Parathyroid adenoma (tissue), 2 donors: ENCODE measurements at regions not wholly inside any gene's neighbourhood (a gene's known extent, or its start where the extent isn't known, plus 50 kb on each side); places are given as distances from the start of the nearest gene placed in this dataset.

ENCODE experiments used
- H2AFZ ChIP-seq: fragments of 300-600 bp; sonication (generic); one replicate; pipeline ENCODE4 v1.7.0; 2017; ENCODE audit warnings: antibody characterized with exemption, mild to moderate bottlenecking
- H3K27ac ChIP-seq: fragments of 300-600 bp; sonication (generic); one replicate; pipeline ENCODE4 v1.7.0; 2017
- H3K27me3 ChIP-seq: fragments of 300-600 bp; sonication (generic); one replicate; pipeline ENCODE4 v1.7.0; 2017; ENCODE audit warnings: low read length; ENCODE audit not compliant: control insufficient read depth, insufficient read depth
- H3K36me3 ChIP-seq: fragments of 300-600 bp; sonication (generic); one replicate; pipeline ENCODE4 v1.7.0; 2017; ENCODE audit warnings: low read length; ENCODE audit not compliant: control insufficient read depth, insufficient read depth
- H3K4me1 ChIP-seq: fragments of 300-600 bp; sonication (generic); one replicate; pipeline ENCODE4 v1.7.0; 2017; ENCODE audit warnings: control low read depth
- H3K4me2 ChIP-seq: fragments of 300-600 bp; sonication (generic); one replicate; pipeline ENCODE4 v1.7.0; 2017; ENCODE audit warnings: low read length
- H3K4me3 ChIP-seq: fragments of 300-600 bp; sonication (generic); one replicate; pipeline ENCODE4 v1.7.0; 2017; ENCODE audit warnings: low read depth, low read length
- H3K79me2 ChIP-seq: fragments of 300-600 bp; sonication (generic); one replicate; pipeline ENCODE4 v1.7.0; 2017; ENCODE audit warnings: control low read depth
- H3K9ac ChIP-seq: fragments of 300-600 bp; sonication (generic); one replicate; pipeline ENCODE4 v1.7.0; 2017; ENCODE audit warnings: mild to moderate bottlenecking
- H3K9me3 ChIP-seq: fragments of 300-600 bp; sonication (generic); one replicate; pipeline ENCODE4 v1.7.0; 2017; ENCODE audit warnings: low read length; ENCODE audit not compliant: control insufficient read depth
- CTCF ChIP-seq: fragments of 300-600 bp; sonication (generic); IDR thresholded peaks from one replicate; pipeline ENCODE4 v1.7.0; 2017; ENCODE audit warnings: antibody characterized with exemption, mild to moderate bottlenecking
- donor health status: primary hyperparathyroidism.

DNA sequence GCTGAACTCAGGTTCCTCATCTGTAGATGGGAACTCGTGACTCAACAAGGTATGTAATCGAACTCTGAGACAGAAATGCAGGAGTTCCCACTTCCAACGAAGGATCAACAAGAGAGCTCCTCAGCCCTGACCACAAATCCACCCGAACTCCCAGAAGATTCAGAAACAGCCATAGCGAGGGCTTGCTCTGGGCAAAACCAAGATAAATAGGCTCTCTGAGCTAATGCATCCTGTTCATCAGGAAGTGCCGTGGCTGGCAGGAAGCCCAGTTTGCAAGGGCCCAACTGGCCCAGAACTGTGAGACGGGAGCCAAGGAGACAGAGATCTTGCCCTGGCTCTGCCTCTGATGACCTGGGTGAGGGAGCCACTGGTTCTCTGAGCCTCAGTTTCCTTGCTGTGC is 141.7 kb upstream of the PFKP start:
- H3K27me3 ChIP-seq: no peaks in the 10 kb centered on the region
- H3K79me2 ChIP-seq: no peaks in the 10 kb centered on the region
- no peak overlapping the region for H3K4me2 ChIP-seq
- TF ChIP-seq CTCF: no peak
- H3K9me3 ChIP-seq: no peaks in the 10 kb centered on the region
- H3K9ac ChIP-seq: no peak overlapping the region
- H3K36me3 ChIP-seq: no peaks in the 10 kb centered on the region
- no peak overlapping the region for H3K27ac ChIP-seq
- H3K4me3 ChIP-seq: no peak overlapping the region
- H3K4me1 ChIP-seq: no peaks in the 10 kb centered on the region
- no peak overlapping the region for H2AFZ ChIP-seq

DNA sequence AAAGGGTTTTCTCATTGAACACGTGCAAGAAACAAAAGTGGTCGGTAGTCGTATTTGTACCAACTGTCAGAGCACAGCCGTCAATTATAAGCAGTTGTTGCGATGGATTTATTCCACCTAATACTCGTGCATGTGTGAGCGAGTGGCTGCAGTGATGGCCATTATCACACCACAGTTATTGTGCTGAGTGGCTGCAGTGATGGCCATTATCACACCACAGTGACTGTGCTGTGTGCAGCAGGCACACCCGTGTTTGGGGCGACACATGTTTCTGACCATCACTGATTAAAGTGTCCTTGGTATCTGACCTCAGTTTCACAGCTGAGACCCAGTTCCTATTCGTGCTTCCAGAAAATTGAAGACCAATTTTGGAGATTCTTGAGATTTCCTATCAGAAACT is 142.9 kb upstream of the PFKP start:
- H3K4me3 ChIP-seq: no peak overlapping the region
- no peak overlapping the region for H3K27ac ChIP-seq
- TF ChIP-seq CTCF: no peak
- no peak overlapping the region for H3K9ac ChIP-seq
- no peaks in the 10 kb centered on the region for H3K9me3 ChIP-seq
- H3K36me3 ChIP-seq: no peaks in the 10 kb centered on the region
- H3K4me1 ChIP-seq: no peaks in the 10 kb centered on the region
- H3K79me2 ChIP-seq: no peaks in the 10 kb centered on the region
- no peak overlapping the region for H3K4me2 ChIP-seq
- H3K27me3 ChIP-seq: no peaks in the 10 kb centered on the region
- H2AFZ ChIP-seq: no peak overlapping the region

GRCh38 chr10:2921956-2922680 is 145.2 kb upstream of the PFKP start:
- Histone ChIP-seq H3K9me3 (no peaks in the 10 kb centered on the region), H3K27ac (no peak overlapping the region), H3K27me3 (no peaks in the 10 kb centered on the region), H3K9ac (no peak overlapping the region), H3K4me2 (no peak overlapping the region), H3K36me3 (no peaks in the 10 kb centered on the region), H2AFZ (no peak overlapping the region), H3K4me3 (no peak overlapping the region), H3K4me1 (no peaks in the 10 kb centered on the region), H3K79me2 (no peaks in the 10 kb centered on the region)
- TF ChIP-seq CTCF: no peak

DNA sequence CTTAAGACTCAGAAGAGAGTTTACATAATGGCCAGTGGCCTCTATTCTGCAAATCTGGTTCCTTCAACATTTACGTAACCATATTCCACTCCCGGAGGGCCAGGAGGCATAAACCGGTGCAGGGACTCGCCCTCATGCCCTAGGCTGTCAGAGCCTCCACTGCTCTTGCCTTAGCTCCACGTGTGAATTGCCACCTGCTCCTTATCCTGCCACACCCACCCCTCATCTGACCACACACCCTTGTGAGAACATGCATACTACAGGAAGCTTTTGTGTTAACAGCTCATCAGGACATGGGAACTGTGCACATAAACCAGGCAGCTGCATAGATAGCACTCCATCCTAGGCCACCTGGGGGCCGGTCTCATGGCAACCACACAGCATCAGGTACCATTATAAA is 146.7 kb upstream of the PFKP start:
- H3K9ac ChIP-seq: no peak overlapping the region
- no peaks in the 10 kb centered on the region for H3K36me3 ChIP-seq
- H3K27ac ChIP-seq: no peak overlapping the region
- H3K4me3 ChIP-seq: no peak overlapping the region
- H3K27me3 ChIP-seq: no peaks in the 10 kb centered on the region
- H3K9me3 ChIP-seq: no peaks in the 10 kb centered on the region
- H2AFZ ChIP-seq: no peak overlapping the region
- no peaks in the 10 kb centered on the region for H3K4me1 ChIP-seq
- H3K4me2 ChIP-seq: no peak overlapping the region
- no peaks in the 10 kb centered on the region for H3K79me2 ChIP-seq
- TF ChIP-seq CTCF: no peak

DNA sequence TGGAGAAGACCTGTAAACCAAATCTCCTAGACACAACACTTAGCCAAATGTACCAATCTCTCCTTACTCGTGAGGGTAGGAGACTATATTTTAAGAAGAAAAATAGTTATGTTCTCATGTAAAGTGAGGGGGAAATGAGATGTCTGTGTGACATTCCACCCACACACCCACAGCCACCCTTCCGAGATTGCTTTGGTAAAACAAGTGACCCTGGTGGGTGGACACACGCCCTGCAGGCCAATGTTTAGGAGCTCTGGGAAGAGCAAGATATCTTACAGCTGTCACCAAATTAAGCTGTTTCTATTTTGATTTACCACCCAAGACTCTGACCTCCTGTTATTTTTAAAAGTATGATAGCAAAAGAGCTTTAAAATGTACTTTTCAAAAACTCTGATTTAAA is 147.2 kb upstream of the PFKP start:
- Histone ChIP-seq H3K4me2 (no peak overlapping the region), H3K9ac (no peak overlapping the region), H3K27me3 (no peaks in the 10 kb centered on the region), H2AFZ (no peak overlapping the region), H3K4me1 (no peaks in the 10 kb centered on the region), H3K36me3 (no peaks in the 10 kb centered on the region), H3K4me3 (no peak overlapping the region), H3K79me2 (no peaks in the 10 kb centered on the region), H3K27ac (no peak overlapping the region), H3K9me3 (no peaks in the 10 kb centered on the region)
- TF ChIP-seq CTCF: no peak
